DMS53 treated with DMSO at 0.1 percent for 48 hours (cell line): ENCODE measurements at regions not wholly inside any gene's neighbourhood (a gene's known extent, or its start where the extent isn't known, plus 50 kb on each side); places are given as distances from the start of the nearest gene placed in this dataset.
A peak's percentile ranks its signal among the peaks of the same experiment; 100 is the strongest.

Experiments used
- DNase-seq: peaks from one replicate; lab custom pipeline; 2025; ENCODE audit not compliant: unreplicated experiment; lab: John Stamatoyannopoulos, UW

DNA sequence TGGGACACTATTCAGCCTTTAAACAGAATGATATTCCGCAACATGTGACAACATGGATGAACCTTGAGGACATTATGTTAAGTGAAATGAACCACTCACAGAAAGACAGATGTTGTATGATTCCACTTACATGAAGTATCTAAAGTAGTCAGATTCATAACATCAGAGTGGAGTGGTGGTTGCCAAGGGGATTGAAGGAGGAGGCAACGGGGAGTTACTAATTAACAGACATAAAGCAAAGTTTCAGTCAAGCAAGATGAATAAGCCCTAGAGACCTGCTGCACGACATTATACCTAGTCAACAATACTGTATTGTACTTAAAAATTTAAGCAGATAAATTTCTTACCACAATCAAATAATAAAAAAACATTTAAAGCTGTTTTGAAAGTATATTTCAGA is 105.0 kb upstream of the NR0B1 start:
- DNase-seq, result peak; percentile 68

DNA sequence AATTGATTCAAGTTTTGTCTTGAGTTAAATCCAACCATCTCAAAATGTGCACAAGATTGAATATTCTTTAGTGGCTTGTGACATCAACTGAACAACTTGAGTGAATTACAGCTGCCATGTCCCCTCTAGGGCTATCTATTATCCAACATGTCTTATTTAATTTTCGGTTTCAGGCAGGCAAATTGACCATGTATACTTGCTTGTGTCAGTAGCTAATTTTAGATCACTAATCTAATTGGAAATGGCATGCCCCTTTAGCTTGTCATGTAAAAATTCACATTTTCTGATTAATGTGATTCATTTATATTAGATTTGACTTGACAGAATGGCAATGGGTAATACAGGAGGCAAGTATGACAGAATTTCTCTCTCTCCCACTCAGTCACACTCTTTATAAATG is 93.2 kb upstream of the NR0B1 start:
- no peak for DNase-seq

GRCh38 chrX:30388325-30388724 is 79.1 kb upstream of the NR0B1 start:
- no peak for DNase-seq

GRCh38 chrX:30373951-30374350 is 64.8 kb upstream of the NR0B1 start:
- DNase-seq, result no peak

GRCh38 chrX:30373479-30373878 is 64.3 kb upstream of the NR0B1 start:
- no peak for DNase-seq

- peak; percentile 37 for DNase-seq
These were observed 55.0 kb upstream of the NR0B1 start for GRCh38 chrX:30364229-30364628.
